GM13977 (cell line): ENCODE measurements at regions not wholly inside any gene's neighbourhood (a gene's known extent, or its start where the extent isn't known, plus 50 kb on each side); places are given as distances from the start of the nearest gene placed in this dataset.

ENCODE experiments used
- DNase-seq: peaks from one replicate; pipeline ENCODE4 v3.0.0; 2012; ENCODE audit warnings: low spot score
- CTCF ChIP-seq: IDR thresholded peaks from 2 replicates; pipeline ENCODE4 v1.5.1; 2012; ENCODE audit warnings: mild to moderate bottlenecking, control low read depth; ENCODE audit not compliant: insufficient read depth; ENCODE audit errors: extremely low read depth, missing control alignments
- in situ Hi-C: fragments of 300-500 bp; cut with MboI; formaldehyde crosslinking; loops from one replicate; pipeline ENCODE4 v1.12.0; 2022; ENCODE audit warnings: low sequenced_read_pairs, low pct_unique_long_range_greater_than_20kb, mixed read lengths, inconsistent platforms; ENCODE audit not compliant: unreplicated experiment

DNA sequence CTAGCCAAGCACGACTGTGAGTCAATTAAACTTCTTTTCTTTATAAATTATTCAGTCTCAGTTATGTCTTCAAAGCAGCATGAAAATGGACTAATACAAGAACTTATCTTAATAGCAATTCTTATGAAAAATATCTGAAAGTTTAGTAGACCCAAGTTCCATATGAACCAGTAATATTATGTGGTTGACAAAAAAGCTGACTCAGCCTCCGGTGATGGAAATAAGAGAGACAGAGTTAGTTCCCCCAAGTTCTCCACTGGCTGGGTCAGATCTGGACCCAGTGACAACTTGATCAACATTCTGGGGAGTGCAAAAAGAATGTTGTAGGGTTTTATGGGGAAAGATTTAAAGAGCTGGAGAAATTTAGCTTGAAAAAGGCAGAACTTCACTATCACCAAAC is 72.5 kb upstream of the DNAH14 start:
- in situ Hi-C loops = loop anchor here (10.0 kb wide), 1 partner anchor 342 kb away; no protein-coding TSS in a partner anchor
- TF ChIP-seq CTCF = no peak
- no peak for DNase-seq

DNA sequence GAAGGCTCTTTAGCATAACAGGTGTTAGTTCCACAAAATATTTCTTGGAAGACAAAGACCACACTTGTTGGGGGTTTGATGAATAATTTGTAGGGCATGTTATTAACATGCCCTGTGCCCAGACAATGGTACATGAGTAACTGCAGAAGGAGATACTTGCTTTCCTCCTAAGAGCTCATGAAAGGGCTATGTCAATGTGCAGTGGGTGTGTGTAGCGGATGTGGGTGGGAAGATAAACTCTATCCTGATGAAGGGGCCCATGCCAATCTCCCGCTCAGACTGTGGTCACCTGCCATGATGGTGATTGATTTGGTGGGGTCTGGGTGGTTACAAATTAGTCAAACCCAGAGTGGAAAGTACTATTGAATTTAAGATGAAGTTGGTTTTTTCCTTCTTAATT is 69.8 kb upstream of the DNAH14 start:
- in situ Hi-C loops = loop anchor here (10.0 kb wide), 1 partner anchor 345 kb away; no protein-coding TSS in a partner anchor
- no peak for DNase-seq
- no peak for TF ChIP-seq CTCF

DNA sequence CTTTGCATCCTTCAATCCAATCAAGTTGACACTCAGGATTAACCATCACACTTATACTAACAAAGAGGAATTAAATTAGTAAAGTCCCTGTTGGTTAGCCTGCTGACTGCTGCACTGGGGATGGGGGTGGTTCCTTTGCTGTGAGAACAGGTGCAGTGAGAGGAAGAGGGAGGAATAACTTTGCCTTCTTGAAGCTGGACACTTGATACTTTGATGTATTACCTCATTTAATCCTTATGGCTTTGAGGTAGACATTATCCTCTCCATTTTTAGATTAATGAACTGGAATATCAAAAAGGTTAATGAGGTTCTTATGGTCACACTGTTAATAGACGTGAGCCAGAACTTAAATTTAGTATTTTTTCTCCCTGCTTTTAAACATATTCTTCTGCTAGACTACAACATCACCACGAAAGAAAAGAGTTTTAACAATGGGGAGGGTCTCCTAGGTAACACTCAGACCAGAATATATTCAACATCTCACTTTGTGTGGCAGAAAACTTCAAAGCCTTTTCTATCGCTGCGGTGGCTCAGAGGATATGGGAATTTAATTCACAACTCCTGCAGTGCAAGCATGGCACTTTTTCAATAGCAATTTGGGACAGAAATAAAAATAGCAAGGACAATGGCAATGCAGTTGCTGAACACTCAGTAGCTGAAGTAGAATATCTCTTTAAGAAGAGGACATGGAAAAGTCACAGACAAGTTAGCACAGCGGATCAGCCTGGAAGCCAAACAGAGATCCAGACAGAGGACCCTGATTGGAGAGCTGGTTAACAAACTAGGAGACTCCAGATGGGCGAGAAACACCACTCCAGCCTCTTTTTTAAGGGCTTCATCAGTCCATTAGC is 68.8 kb upstream of the DNAH14 start:
- no peak for DNase-seq
- TF ChIP-seq CTCF = no peak
- in situ Hi-C loops = no loop called here

DNA sequence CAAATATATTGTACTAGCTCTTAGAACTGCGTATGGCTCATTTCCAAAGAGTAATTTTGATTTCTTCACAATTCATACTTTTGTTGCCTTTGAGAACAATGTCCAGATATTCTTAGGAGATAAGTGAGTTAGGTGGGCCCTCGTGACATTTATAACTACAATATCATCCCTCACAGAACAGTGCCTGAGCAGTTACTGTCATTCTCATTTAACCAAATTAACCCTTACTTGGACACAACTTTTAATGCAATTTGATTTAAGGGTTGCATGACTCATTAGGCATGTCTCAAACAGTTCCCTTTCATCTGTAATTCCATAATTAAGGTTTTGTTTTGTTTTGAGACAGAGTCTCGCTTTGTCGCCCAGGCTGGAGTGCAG is 68.1 kb upstream of the DNAH14 start:
- TF ChIP-seq CTCF = no peak
- in situ Hi-C loops = no loop called here

GRCh38 chr1:224863486-224863885 is 66.0 kb upstream of the DNAH14 start:
- in situ Hi-C loops = no loop called here
- DNase-seq = no peak
- TF ChIP-seq CTCF = no peak

More for the DNA sequence above, 68.1 kb upstream of the DNAH14 start:
- no peak for DNase-seq

GRCh38 chr1:224864006-224864405 is 65.5 kb upstream of the DNAH14 start:
- no peak for TF ChIP-seq CTCF
- in situ Hi-C loops = no loop called here
- DNase-seq = no peak

DNA sequence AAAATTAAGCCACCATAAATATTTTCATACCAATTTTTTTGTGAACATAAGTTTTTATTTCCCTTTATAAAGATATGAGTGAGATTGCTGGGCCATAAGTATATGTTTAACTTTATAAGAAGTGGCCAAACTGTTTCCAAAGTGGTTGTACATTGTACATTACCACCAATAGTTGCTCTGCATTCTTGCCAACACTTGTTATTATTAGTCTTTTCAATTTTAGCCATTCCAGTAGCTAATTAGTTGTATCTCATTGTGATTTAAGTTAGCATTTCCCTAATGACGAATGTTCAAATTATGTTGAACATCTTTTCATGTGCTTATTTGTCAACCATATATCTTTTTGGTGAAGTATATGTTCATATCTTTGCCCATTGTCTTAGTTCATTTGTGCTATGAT is 64.0 kb upstream of the DNAH14 start:
- DNase-seq = no peak
- no peak for TF ChIP-seq CTCF
- in situ Hi-C loops = no loop called here
